GM18502 (cell line): ENCODE measurements at regions not wholly inside any gene's neighbourhood (a gene's known extent, or its start where the extent isn't known, plus 50 kb on each side); places are given as distances from the start of the nearest gene placed in this dataset.
"Not testable (repeated sequence)": the region's sequence is repeated elsewhere in the genome, so short reads cannot be mapped to it uniquely, and the experiment has no call there.

Experiments
- ATAC-seq: cut with Tn5 transposase; IDR thresholded peaks from one replicate; pipeline ENCODE4 v1.9.1; 2021; ENCODE audit warnings: mild to moderate bottlenecking; ENCODE audit not compliant: unreplicated experiment, poor library complexity

DNA sequence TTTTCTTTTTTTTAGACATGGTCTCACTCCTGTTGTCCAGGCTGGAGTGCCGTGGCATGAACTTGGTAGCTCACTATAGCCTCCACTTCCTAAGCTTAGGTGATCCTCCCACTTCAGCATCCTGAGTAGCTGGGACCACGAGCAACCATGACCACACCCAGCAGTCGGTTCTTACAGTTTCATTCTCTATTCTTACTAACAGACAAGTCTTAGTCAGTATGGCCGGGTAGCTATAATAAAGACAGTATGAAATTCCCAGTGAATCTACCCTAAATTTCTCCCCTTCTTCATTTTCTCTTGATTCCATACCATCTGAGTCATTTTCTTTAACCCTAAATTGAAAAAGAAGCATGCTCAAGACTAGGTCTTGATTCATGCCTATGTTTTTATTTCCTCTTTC is 775.3 kb upstream of the NRXN1 start:
- no peak for ATAC-seq

DNA sequence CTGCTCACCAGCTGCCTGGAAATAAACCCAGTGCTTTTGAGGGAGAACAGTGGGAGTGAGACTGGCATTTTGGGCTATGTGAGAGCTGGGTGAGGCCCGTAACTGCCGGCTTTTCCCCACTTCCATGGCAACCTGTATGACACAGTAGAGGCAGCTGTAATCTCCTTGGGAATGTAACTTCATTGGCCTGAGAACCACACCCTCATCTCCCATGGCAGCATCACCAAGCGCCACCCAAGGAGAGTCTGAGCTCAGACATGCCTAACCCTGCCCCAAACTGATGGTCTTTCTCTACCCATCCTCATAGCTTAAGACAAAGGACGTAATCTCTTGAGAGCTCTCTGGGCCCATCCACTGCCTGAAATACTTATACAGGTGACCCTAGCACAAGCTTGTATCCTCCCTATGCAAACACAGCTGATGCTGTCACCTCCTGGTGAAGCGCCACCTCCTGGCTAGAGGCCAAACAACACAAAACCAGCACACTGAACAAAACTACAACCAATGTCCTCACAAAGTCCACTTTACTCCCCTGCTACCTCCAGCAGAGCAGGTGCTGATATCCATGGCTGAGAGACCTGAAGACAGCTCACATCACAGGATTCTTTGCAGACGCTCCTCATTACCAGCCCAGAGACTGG is 763.4 kb upstream of the NRXN1 start:
- no peak for ATAC-seq

DNA sequence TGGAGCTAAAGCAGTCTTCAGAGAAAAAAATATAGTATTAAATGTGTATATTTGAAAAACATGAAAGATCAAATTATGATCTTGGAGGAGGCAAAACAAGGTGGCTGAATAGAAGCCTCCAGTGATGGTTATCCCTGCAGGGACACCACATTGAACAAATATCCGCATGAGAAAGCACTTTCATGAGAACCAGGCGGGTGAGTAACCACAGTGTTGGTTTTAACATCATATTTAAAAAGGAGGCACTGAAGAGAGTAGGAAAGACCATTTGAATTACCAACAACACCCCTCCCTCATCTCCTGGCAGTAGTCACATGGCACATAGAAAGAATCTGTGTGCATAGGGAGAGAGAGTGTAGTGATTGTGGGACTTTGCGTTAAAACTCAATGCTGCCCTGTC is 759.6 kb upstream of the NRXN1 start:
- ATAC-seq: no peak

DNA sequence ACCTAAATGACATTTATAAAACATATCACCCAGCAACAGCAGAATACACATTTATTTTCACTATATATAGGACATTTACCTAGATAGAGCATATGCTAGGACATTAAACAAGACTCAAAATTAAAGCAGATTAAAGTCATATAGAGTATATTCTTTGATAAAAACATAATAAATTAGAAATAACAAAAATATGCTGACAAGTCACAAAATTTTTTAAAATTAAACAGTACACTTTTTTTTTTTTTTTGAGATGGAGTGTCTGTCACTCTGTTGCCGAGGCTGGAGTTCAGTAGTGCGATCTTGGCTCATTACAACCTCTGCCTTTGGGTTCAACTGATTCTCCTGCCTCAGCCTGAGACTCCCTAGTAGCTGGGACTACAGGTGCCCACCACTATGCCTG is 758.9 kb upstream of the NRXN1 start:
- no peak for ATAC-seq

DNA sequence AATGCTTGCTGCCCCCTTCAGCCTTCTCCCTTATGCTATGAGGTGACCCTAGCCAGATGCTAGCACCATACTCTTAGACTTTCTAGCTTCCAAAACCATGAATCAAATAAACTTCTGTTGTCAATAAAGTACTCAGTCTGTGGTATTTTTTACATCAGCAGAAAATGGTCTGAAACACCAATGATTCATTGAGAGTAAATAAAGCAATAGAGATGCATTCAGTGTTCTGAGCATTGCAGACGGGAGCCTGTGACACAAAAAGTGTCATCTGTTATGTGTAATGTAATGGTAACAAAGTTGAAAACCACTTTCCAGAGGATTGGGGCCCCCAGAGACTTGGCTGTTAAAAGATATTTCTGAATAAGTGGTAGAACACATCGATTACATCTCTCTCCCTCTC is 758.0 kb upstream of the NRXN1 start:
- ATAC-seq: no peak

DNA sequence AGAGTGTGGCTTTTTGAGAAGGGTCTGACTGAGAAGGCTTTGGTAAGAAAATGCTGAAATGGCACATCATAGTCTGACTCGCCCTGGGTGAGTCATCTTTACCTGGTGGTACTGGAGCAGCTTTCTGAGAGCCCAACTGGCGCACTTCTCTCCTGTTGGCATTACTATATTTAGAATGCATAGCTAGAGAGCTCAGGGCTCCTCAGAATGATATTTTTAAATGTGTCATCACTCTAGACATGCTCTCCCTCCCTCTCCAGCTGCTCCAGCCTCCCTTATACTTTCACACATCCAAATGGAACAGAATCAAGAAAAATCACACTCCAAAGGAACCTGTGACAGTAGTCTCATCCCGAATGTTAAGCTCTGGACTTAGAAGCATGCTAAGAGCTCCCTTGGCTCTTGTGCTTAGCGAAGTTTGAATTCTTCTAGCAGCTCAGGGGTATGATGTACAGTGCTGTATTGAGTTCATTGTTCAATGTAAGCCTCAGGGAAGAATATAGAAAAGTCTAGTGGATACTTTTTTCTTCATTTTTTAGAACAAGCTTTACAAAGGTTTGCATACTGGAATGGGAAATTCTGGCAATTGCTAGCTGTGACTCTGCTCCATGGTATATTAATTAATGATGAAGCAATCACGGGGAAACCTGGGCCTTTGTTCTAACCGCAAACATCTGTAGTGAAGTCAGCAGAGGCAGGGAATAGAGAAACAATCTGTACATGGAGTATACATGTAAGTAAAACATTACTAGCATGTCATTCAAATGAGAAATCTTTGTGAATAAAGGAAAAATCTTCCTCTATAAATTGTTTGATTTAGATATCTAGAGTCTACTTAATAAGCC is 751.2 kb upstream of the NRXN1 start:
- no peak for ATAC-seq

DNA sequence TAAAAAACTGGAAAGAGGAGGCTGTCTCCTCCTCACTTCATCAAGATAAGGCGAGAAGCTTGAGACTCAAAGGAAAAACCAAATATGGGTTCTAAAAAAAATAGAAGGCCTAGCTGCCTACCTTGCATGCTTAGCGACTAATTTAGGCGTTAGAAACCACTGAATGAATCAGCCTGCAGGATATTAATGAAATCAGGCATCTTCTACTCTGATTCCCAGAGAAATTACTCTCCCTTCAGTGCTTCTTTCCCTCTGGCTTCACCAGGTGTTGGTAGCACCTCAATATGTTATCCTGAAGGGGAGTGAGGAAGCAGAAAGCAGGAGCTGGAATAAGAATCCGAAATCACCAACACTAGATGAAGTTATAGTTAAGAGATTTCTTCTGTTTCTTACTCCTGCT is 749.8 kb upstream of the NRXN1 start:
- ATAC-seq: no peak

DNA sequence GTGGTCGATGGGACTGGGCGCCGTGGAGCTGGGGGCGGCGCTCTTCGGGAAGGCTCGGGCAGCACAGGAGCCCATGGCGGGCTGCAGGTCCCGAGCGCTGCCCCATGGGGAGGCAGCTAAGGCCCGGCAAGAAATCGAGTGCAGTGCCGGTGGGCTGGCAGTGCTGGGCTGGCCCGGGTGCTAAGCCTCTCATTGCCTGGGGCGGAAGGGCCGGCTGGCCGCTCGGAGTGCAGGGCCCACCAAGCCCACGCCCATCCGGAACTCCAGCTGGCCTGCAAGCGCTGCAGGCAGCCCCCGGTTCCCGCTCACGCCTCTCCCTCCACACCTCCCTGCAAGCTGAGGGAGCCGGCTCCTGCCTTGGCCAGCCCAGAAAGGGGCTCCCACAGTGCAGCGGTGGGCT is 748.4 kb upstream of the NRXN1 start:
- ATAC-seq: no peak

DNA sequence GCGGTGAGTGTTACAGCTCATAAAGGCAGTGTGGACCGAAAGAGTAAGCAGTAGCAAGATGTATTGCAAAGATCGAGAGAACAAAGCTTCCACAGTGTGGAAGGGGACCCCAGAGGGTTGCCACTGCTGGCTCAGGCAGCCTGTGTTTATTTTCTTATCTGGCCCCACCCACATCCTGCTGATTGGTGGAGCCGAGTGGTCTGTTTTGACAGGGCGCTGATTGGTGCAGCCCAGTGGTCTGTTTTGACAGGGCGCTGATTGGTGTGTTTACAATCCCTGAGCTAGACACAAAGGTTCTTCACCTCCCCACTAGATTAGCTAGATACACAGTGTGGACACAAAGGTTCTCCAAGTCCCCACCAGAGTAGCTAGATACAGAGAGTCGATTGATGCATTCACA is 747.8 kb upstream of the NRXN1 start:
- not testable (repeated sequence) for ATAC-seq

DNA sequence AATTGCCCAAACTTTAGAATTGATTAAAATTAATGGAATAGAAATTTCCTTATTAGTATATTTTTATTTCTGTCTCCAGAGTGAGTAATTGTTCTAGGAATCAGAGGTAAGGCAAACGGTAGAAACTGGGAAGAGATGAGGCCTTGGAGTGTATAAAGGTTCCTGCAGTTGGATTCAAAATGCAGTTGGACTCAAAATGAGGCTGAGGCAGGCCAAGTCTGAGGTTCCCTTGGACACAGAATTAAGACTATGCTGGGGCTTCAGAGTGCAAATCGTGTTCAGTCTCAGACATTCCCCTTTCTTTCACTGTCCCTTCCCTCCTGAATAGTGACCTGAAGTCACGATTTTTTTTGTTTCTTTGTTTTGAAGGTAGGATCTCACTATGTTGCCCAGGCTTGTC is 746.9 kb upstream of the NRXN1 start:
- no peak for ATAC-seq

DNA sequence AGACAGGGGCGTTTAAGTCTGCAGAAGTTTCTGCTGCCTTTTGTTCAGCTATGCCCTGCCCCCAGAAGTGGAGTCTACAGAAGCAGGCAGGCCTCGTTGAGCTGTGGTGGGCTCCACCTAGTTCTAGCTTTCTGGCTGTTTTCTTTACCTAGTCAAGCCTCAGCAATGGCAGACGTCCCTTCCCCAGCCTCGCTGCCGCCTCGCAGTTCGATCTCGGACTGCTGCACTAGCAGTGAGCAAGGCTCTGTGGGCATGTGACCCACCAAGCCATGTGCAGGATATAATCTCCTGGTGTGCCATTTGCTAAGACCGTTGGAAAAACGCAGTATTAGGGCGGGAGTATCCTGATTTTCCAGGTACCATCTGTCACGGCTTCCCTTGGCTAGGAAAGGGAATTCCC is 742.7 kb upstream of the NRXN1 start:
- ATAC-seq: not testable (repeated sequence)

DNA sequence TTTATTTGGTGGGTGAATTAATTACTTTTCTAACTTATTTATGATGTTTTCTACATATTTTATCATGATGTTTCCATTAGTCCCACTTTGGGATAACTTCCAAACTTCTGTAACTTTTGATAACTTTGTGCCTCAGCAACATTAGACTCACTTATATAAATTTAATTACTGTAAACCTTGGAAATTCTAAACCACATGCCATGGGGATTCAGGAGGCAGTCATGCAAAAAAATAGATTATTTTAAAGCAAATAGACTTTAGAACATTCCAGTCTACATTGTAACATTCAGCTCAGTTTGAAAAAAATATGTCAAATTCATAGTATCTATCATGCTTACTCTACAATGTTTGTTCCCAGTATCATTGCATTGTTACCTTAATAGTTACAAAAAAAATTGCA is 728.5 kb upstream of the NRXN1 start:
- no peak for ATAC-seq

DNA sequence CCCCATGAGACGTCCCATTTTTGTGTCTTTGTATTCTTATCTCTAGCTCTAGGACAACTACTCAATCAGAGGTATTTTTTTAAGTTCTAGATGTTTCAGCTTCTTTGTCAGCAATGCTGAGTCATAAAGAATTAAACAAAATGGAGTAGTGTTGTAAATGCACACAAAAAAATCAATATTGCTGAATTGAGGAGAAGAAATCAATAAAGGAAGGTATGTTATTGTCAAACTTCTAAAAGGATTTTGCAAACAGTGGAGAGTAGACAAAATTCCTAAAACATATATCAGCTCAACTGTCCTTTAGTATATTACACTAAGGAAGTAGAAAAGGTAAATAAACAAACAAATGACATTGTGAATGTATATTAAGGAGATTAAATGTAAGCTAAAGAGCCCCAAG is 726.1 kb upstream of the NRXN1 start:
- ATAC-seq: no peak

DNA sequence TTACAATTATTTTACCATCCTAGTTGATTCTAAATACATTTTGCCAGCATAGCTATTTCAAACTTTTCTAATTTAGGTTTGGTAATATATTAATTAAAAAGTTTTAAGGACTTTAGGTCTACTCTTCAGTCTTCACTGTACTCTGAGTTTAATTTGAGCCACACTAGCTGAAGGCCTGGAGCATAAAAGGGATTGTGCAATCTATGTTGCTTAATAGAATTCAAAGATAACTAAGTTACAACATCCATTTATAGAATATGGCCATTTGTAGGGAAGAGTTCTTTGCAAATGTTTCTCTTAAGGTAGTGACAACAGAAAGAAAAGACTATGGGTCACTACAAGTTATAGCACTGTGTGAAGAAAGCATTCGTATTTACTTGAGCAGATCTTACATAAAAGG is 702.2 kb upstream of the NRXN1 start:
- ATAC-seq: no peak

DNA sequence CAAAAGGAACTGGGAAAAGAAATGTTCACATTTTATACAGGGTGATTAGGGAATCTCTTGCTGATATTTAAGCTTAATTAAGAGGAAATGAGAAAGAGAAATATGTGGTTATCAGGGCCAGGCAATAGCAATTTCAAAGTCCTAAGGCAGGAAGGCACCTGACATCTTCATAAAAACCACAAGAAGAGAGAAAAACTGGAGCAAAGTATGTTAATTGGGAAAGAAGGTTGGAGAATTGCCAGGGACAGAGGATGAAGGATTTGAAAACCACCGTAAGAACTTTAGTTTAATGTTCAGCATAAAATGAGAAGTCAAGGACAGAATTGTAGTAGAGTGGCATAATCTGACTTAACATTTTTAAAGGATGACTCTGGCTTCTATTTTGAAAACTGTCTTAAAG is 691.8 kb upstream of the NRXN1 start:
- ATAC-seq: no peak

DNA sequence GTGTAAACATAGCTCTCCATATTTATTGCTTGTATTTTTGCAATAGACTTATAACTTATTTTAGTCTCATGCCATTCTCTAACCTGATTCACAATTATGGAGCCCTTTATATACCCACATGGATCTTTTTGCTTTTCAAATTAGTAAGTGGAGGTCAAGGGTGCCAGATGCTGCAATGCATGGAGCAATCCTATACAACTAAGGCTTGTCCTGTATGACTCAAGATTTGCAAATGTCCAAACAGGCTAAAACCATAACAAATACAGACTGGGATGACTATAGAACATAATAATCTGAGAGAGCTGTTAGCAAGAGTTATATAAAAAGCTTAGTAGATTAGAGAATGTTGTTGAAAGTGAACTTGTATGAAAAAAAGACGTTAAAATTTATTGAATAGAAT is 690.4 kb upstream of the NRXN1 start:
- no peak for ATAC-seq

DNA sequence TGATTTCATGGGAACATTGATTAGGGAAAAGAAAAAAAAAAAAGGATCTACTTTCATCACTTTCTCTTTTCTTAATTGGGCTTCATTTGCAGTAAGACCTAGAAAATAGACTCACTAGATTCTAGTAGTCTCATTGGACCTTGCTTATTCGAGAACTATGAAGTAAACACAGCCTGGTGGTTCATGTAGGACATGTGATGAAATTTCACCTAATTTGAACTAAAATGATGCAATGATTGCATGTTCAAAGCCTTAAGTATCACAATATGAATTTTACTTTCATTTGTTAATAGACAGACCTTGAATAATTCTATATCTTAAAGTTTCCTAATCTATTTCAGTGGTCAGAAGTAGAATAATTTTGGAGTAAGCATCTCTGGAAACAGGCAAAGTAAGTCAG is 688.9 kb upstream of the NRXN1 start:
- ATAC-seq: no peak

DNA sequence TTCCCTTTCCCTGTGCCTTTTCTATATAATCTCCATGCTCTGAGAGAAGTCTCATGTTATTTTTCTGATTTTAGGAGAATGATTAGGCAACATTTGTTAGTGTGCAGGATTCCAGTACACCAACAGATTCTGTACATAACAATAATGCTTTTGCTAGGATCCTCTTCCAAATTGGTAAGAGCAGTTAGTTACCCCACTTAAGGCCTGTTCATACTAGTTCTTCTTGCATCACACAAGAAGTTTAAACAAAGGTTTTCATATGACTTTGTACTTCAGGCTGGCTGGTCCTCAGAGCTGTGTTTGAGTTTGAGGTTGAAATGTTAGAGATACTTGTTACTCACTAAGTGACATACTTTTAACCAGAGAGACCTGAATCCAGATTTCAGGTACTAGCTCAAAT is 686.9 kb upstream of the NRXN1 start:
- ATAC-seq: no peak

DNA sequence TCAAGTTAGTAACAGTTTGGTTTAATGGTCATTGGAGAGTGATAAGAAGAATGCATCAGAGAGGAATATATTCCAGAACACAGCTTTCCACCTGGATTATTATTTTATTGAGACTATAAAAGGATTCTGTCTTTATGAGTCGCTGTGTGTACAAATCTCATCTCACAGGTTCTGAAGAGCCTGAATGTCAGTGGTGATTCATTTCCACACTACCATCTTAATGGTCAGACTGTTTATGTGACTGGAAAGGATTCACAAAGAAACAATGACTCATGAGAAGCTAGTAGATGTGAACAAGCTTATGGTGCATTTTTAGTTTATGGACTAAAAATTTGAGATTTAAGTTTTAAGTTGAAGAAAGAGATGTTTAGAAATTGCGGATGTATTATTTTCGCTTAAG is 685.4 kb upstream of the NRXN1 start:
- ATAC-seq: no peak

DNA sequence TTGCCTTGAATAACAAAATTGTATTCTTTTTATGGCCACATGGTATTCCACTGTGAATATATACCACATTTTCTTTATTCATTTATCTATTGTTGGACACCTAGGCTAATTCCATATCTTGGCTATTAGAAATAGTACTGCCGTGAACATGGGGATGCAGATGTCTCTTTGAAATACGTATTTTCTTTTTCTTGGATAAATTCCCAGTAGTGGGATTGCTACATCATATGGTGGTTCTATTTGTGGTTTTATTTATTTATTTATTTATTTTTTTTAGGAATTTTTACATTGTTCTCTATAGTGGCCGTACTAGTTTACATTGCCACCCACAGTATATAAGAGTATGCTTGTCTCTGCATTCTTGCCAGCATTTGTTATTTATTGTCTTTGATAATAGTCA is 679.8 kb upstream of the NRXN1 start:
- ATAC-seq: no peak

DNA sequence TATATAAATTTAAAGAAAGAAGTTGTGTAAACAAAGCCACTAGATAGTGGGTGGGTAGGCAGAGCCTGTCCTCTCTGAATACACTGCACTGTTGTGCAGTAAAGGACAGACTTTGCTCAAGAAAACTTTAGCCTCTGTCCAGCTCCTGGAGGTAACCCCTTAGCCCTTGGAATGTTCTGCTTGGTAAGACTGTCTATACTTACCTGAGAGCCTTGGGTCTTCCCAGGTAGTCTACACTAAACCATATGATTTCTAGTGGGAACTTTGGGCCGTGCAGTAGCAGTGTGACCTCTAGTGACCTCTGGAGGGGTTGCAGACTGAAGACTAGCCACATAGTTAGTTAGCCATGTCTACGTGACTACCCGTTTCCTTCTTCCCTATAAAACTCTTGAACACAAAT is 678.3 kb upstream of the NRXN1 start:
- ATAC-seq: no peak

DNA sequence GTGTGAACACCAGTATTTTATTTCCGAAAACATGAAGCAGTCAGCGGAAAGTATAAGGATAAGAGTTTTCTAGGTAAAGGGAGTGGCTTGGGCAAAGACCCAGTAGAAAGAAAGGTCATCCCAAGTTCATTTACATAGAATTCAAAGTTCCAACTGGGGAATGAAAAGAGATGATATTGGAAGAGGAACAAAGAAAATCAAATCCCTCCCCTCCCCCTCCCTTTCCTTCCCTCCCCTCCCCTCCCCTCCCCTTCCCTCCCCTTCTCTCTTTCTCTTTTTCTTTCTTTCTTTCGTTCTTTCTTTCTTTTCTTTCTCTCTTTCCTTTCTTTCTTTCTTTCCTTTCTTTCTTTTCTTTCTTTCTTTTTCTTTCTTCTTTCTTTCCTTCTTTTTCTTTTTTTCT is 675.7 kb upstream of the NRXN1 start:
- no peak for ATAC-seq
